OCI-LY3 (cell line): ENCODE measurements at regions not wholly inside any gene's neighbourhood (a gene's known extent, or its start where the extent isn't known, plus 50 kb on each side); places are given as distances from the start of the nearest gene placed in this dataset.

Experiments
- CTCF ChIP-seq: fragments of 200-600, 300-600 bp; sonication (generic); IDR thresholded peaks from 2 replicates; pipeline ENCODE4 v1.5.1; 2014; ENCODE audit warnings: antibody characterized with exemption, low read length, low read depth
- EZH2phosphoT487 ChIP-seq: fragments of 200-600 bp; shearing (Covaris generic); IDR thresholded peaks from 2 replicates; pipeline ENCODE4 v1.6.1; 2018; ENCODE audit warnings: antibody characterized with exemption, mixed run types, low read depth

GRCh38 chr14:61111209-61111665 is 130.2 kb downstream of the SLC38A6 start:
- TF ChIP-seq CTCF (no peak), EZH2phosphoT487 (no peak)
